ENCODE measurements at regions not wholly inside any gene's neighbourhood (a gene's known extent, or its start where the extent isn't known, plus 50 kb on each side); places are given as distances from the start of the nearest gene placed in this dataset.
A peak's percentile ranks its signal among the peaks of the same experiment; 100 is the strongest.

- no peak for DNase-seq
- no peak overlapping the region for H3K27ac ChIP-seq
- H3K4me3 ChIP-seq: no peak overlapping the region
- 63 to 67% methylated on average over 3 of the region's 3 CpGs for WGBS, 2 donors
- no peak for TF ChIP-seq CTCF (IDR thresholded peaks at IDR 0.05)
- TF ChIP-seq POLR2A (IDR thresholded peaks at IDR 0.05): no peak
- H3K9me3 ChIP-seq: no peaks in the 10 kb centered on the region
- H3K4me1 ChIP-seq: no peaks in the 10 kb centered on the region
- intact Hi-C loops (cut with DNase I): no loop called here
- no peaks in the 10 kb centered on the region for H3K27me3 ChIP-seq
- no peaks in the 10 kb centered on the region for H3K36me3 ChIP-seq
Observed at GRCh38 chr17:12510535-12510934, 155.2 kb upstream of the MYOCD start.

GRCh38 chr17:12512694-12513355 is 152.9 kb upstream of the MYOCD start:
- H3K4me1 ChIP-seq: no peaks in the 10 kb centered on the region
- intact Hi-C loops (cut with DNase I): no loop called here
- no peaks in the 10 kb centered on the region for H3K27me3 ChIP-seq
- no peak for TF ChIP-seq POLR2A (IDR thresholded peaks at IDR 0.05)
- H3K27ac ChIP-seq: no peak overlapping the region
- no peaks in the 10 kb centered on the region for H3K9me3 ChIP-seq
- H3K4me3 ChIP-seq: no peak overlapping the region
- WGBS, 2 donors: 57 to 72% methylated on average over 4 of the region's 4 CpGs
- DNase-seq: no peak
- no peaks in the 10 kb centered on the region for H3K36me3 ChIP-seq

GRCh38 chr17:12514596-12514995 is 151.1 kb upstream of the MYOCD start:
- TF ChIP-seq CTCF (IDR thresholded peaks at IDR 0.05) (no peak), POLR2A (IDR thresholded peaks at IDR 0.05) (no peak)
- H3K9me3 ChIP-seq: no peaks in the 10 kb centered on the region
- no peak for DNase-seq
- 95 to 96% methylated on average over 5 of the region's 5 CpGs for WGBS, 2 donors
- no peaks in the 10 kb centered on the region for H3K36me3 ChIP-seq
- no peak overlapping the region for H3K4me3 ChIP-seq
- intact Hi-C loops (cut with DNase I): no loop called here
- no peaks in the 10 kb centered on the region for H3K4me1 ChIP-seq
- no peaks in the 10 kb centered on the region for H3K27me3 ChIP-seq
- H3K27ac ChIP-seq: no peak overlapping the region

GRCh38 chr17:12519956-12520594 is 145.6 kb upstream of the MYOCD start:
- H3K36me3 ChIP-seq: no peaks in the 10 kb centered on the region
- WGBS, 2 donors: 74 to 79% methylated on average over 7 of the region's 7 CpGs
- peak overlapping the region in 1 of 4 donors; percentile 29 for H3K27ac ChIP-seq
- no peaks in the 10 kb centered on the region for H3K9me3 ChIP-seq
- peaks cover 0 to 6% (median 0%) of the 10 kb centered on the region in 3 donors for H3K4me1 ChIP-seq
- intact Hi-C loops (cut with DNase I): no loop called here
- no peak overlapping the region for H3K4me3 ChIP-seq
- H3K27me3 ChIP-seq: no peaks in the 10 kb centered on the region
- DNase-seq: no peak
- TF ChIP-seq CTCF (IDR thresholded peaks at IDR 0.05) (no peak), POLR2A (IDR thresholded peaks at IDR 0.05) (no peak)

- Histone ChIP-seq H3K27ac (no peak overlapping the region), H3K36me3 (no peaks in the 10 kb centered on the region), H3K9me3 (no peaks in the 10 kb centered on the region), H3K4me1 (peaks cover 0 to 6% (median 0%) of the 10 kb centered on the region in 3 donors), H3K4me3 (no peak overlapping the region), H3K27me3 (no peaks in the 10 kb centered on the region)
- TF ChIP-seq CTCF (IDR thresholded peaks at IDR 0.05) (no peak), POLR2A (IDR thresholded peaks at IDR 0.05) (no peak)
- intact Hi-C loops (cut with DNase I): no loop called here
- WGBS, 2 donors: 71 to 76% methylated on average over 6 to 7 of the region's 7 CpGs
- DNase-seq: no peak
Observed at GRCh38 chr17:12521416-12521815, 144.3 kb upstream of the MYOCD start.
